ENCODE measurements at regions not wholly inside any gene's neighbourhood (a gene's known extent, or its start where the extent isn't known, plus 50 kb on each side); places are given as distances from the start of the nearest gene placed in this dataset.
"Not testable (repeated sequence)": the region's sequence is repeated elsewhere in the genome, so short reads cannot be mapped to it uniquely, and the experiment has no call there.

- peak; percentile 70 for DNase-seq
Observed at GRCh38 chr22:25462474-25463346, 101.8 kb upstream of the GRK3 start.

- not testable (repeated sequence) for DNase-seq
Observed at GRCh38 chr22:25463347-25463628, 101.2 kb upstream of the GRK3 start.

- DNase-seq, result not testable (repeated sequence)
Observed at GRCh38 chr22:25464326-25464725, 100.1 kb upstream of the GRK3 start.

- DNase-seq, result no peak
Observed at GRCh38 chr22:25465949-25466348, 98.5 kb upstream of the GRK3 start.

GRCh38 chr22:25472382-25472781, 92.1 kb upstream of the GRK3 start:
- DNase-seq, result no peak

GRCh38 chr22:25475257-25476022, 89.0 kb upstream of the GRK3 start:
- DNase-seq, result peak; percentile 99

- no peak for DNase-seq
Observed at GRCh38 chr22:25477358-25477757, 87.1 kb upstream of the GRK3 start.

- DNase-seq, result no peak
Observed at GRCh38 chr22:25478111-25478510, 86.4 kb upstream of the GRK3 start.

- no peak for DNase-seq
Observed at GRCh38 chr22:25478528-25478927, 85.9 kb upstream of the GRK3 start.

- DNase-seq, result not testable (repeated sequence)
Observed at GRCh38 chr22:25480868-25481267, 83.6 kb upstream of the GRK3 start.

- no peak for DNase-seq
Observed at GRCh38 chr22:25482091-25482760, 82.2 kb upstream of the GRK3 start.

- no peak for DNase-seq
Observed at GRCh38 chr22:25482868-25483639, 81.4 kb upstream of the GRK3 start.

GRCh38 chr22:25483931-25484330, 80.5 kb upstream of the GRK3 start:
- no peak for DNase-seq

GRCh38 chr22:25484521-25485315, 79.8 kb upstream of the GRK3 start:
- no peak for DNase-seq

GRCh38 chr22:25485626-25486545, 78.6 kb upstream of the GRK3 start:
- DNase-seq, result no peak

GRCh38 chr22:25487508-25487907, 77.0 kb upstream of the GRK3 start:
- no peak for DNase-seq

- DNase-seq, result peak; percentile 99
Observed at GRCh38 chr22:25488244-25489020, 76.0 kb upstream of the GRK3 start.

- no peak for DNase-seq
Observed at GRCh38 chr22:25489947-25490346, 74.5 kb upstream of the GRK3 start.

GRCh38 chr22:25490896-25491295, 73.6 kb upstream of the GRK3 start:
- no peak for DNase-seq

GRCh38 chr22:25492162-25492561, 72.3 kb upstream of the GRK3 start:
- DNase-seq, result no peak
